SK-N-MC (cell line): ENCODE measurements at regions not wholly inside any gene's neighbourhood (a gene's known extent, or its start where the extent isn't known, plus 50 kb on each side); places are given as distances from the start of the nearest gene placed in this dataset.

Experiments
- EZH2 ChIP-seq: fragments of 200-600 bp; sonication (generic); IDR thresholded peaks from one replicate; pipeline ENCODE4 v1.6.1; 2017; ENCODE audit warnings: antibody characterized with exemption
- POLR2AphosphoS5 ChIP-seq: IDR thresholded peaks from 2 replicates; pipeline ENCODE4 v1.6.1; 2012; ENCODE audit warnings: mild to moderate bottlenecking, low read depth, low read length, borderline replicate concordance

DNA sequence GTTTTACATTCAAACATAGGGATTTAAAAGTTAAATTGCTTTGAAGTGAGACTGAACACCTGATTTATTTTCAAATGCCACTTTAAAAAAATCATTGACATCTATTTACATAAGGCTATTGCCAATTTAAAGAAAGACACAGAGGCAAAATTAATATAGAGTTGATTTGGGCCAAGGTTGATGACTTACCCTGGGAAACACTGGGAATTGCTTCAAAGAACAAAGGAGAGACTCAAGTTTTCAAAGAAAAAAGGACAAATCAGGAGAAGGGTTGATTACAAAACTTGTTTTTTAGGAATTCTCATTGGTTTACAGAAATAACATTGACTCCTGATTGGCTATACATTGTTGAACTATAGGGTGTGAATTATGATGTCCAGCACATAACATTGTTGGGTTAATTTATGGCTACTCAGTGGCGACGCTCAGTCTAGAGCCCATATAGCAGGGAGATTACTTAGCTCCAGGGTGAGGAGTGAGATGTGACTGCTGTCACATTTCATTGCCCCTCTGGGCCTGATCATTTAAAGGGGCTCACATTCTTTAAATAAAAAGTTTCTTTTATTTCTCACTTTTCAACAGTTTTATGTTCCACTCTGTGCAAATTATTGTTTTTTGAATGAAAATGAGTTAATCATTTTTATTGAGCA is 184.6 kb downstream of the SPATA18 start:
- no peak for TF ChIP-seq EZH2
- TF ChIP-seq POLR2AphosphoS5: no peak
